Testis (tissue), 2 donors: ENCODE measurements at regions not wholly inside any gene's neighbourhood (a gene's known extent, or its start where the extent isn't known, plus 50 kb on each side); places are given as distances from the start of the nearest gene placed in this dataset.

Source experiments
- CTCF ChIP-seq, 3 experiments: fragments of 450-650 bp in 2 of 3; fragments of 200-600 bp in 1 of 3; sonication (generic) in 1 of 3; IDR thresholded peaks; one replicate each; pipeline ENCODE4 v1.5.1; 2016 to 2019; ENCODE audit warnings: antibody characterized with exemption in 3 of 3, mild to moderate bottlenecking in 2 of 3, moderate library complexity in 1 of 3
- POLR2A ChIP-seq: fragments of 450-650 bp; IDR thresholded peaks from one replicate; pipeline ENCODE4 v1.6.1; 2017; ENCODE audit warnings: antibody characterized with exemption, mild to moderate bottlenecking, moderate library complexity

GRCh38 chr4:147334478-147334877 is 146.4 kb upstream of the EDNRA start:
- no peak for TF ChIP-seq POLR2A
- TF ChIP-seq CTCF (IDR thresholded peaks at IDR 0.05) = no peak
